Right renal cortex interstitium (tissue), 3 donors: ENCODE measurements at regions not wholly inside any gene's neighbourhood (a gene's known extent, or its start where the extent isn't known, plus 50 kb on each side); places are given as distances from the start of the nearest gene placed in this dataset.

Experiments
- DNase-seq, 3 donors: peaks; one replicate each; pipeline ENCODE4 v3.0.0-alpha.2; 2013; ENCODE audit warnings: low read depth in 3 of 3, low spot score in 2 of 3

- no peak for DNase-seq
Observed at GRCh38 chr14:35221462-35221861, 70.7 kb upstream of the PSMA6 start.

- no peak for DNase-seq
Observed at GRCh38 chr14:35222324-35222723, 69.9 kb upstream of the PSMA6 start.

DNA sequence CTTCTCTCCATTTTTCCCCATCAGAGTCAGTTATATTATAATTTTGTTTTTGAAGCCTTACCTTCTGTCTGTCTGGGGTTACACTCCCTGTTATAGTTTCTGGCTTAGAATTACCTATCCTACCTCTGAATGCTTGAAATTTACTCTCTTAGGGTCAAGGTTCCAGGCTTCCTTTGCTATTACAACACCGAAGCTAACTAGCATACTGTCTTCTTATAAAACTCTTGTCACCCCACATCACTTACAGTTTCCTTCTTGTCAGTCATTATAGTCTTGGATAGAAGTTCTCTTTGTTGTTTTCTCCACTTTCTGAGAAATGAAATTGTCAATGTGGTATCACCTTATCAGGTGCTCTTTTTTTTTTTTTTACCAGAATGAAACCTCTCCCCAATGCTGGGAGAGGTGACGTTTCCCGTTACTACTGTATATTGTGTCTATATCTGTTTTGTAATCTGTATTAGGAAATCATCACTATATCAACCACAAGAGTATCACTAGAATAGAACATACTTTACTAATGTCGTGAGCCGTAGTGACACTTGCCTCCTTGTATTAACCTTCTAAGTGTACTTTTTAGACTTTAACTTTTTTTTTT lies 69.2 kb upstream of the PSMA6 start:
- no peak for DNase-seq

- DNase-seq, result no peak
Observed at GRCh38 chr14:35223927-35224326, 68.3 kb upstream of the PSMA6 start.

DNA sequence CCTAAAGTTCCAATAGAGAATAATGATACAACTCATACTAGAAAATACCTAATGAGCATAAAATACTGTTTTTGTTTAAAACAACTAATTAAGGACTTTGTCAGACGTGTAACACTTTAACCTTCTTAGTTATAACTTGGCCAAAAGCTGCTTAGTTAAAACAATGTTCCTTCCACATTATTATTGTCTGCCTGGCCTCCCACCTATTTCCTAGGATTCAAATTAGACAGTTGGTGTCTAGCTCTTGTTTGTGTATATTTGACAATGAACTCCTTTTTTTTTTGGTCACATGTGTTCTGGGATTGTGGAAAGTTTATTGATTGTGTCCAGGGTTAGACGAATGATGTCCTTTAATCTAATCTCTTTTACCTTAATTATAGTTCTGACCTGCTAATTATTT lies 67.6 kb upstream of the PSMA6 start:
- DNase-seq, result no peak

- DNase-seq, result no peak
Observed at GRCh38 chr14:35229084-35229791, 62.9 kb upstream of the PSMA6 start.

DNA sequence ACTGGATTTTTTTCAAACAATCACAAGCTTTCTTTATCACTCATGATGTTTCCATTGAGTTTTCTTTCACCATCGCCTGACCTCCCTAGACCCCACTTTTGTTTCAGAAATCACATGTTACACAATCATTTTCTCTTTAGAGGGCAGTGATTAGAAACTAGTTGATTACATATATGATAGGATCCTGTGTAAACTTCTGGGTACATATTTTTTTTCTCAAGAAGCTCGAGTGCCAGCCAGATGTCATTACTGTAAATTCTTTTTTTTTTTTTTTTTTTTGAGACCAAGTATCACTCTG lies 62.4 kb upstream of the PSMA6 start:
- DNase-seq, result no peak

GRCh38 chr14:35231207-35231760 lies 60.9 kb upstream of the PSMA6 start:
- no peak for DNase-seq

DNA sequence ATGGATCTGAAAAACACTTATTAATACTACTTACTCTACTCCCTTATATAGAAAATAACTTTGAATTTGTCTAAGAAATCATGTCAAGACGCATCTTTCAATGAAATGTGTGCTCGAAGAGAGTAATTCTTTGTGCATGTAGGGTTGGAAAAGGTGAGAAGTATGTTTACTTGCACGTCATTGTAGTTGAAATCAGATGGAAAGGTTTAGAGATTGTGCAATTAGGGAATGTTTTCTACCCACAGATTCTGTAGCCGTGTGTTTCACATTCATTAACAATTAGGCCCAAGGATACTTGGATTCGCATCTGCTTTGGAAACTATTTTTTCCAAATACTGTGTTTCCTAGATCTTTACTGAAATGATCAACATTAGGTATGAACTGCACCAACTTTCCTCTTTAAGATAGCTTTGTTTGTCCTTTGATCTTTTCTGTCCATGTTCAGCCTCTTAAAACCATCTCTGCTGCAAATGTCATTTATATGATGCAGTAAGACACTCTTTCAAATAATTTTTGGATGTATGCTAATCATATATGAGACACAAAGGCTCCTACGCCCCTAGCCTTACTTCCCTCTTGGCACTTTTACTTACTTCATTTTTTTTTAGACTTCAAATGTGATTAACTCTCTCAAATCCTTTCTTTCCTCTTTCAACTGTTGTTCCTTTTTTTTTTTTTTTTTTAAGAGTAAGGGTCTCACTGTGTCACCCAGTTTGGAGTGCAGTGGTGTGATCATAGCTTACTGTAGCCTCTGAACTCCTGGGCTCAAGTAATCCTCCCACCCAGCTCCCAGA lies 58.0 kb upstream of the PSMA6 start:
- no peak for DNase-seq

- DNase-seq, result no peak
Observed at GRCh38 chr14:35235840-35236239, 56.3 kb upstream of the PSMA6 start.

GRCh38 chr14:35236806-35237205 lies 55.4 kb upstream of the PSMA6 start:
- no peak for DNase-seq

DNA sequence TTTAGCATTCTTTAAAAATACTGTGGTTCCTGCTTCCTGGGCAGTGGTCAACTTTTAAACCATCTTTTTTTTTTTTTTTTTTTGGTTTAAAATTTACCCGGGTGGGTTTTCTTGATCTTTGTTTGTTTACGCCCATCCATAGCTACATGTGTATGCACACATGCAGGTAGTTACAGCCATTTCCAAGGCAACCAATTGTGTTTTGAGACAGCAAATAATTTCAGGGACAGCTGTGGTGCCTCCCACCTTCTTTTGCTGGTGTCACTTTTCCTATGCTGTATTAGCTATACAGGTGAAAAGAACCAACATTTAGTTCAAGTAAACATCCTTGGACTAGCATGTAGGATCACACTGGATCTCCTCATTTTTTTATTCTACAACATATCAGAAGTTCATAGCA lies 52.0 kb upstream of the PSMA6 start:
- peak in 1 of 3 donors; percentile 40 for DNase-seq
